GM12875 (cell line): ENCODE measurements at regions not wholly inside any gene's neighbourhood (a gene's known extent, or its start where the extent isn't known, plus 50 kb on each side); places are given as distances from the start of the nearest gene placed in this dataset.

Source experiments
- H3K4me3 ChIP-seq: one replicate; pipeline ENCODE4 v1.5.1; 2011; ENCODE audit warnings: low read depth, low read length, control low read depth
- TF ChIP-seq, protein P1 (sequence below): IDR thresholded peaks from 2 replicates; pipeline ENCODE4 v1.5.1; 2011; ENCODE audit warnings: low read depth, mild to moderate bottlenecking, control low read depth, inconsistent platforms, low read length, moderate library complexity, borderline replicate concordance; ENCODE audit not compliant: insufficient read depth

DNA sequence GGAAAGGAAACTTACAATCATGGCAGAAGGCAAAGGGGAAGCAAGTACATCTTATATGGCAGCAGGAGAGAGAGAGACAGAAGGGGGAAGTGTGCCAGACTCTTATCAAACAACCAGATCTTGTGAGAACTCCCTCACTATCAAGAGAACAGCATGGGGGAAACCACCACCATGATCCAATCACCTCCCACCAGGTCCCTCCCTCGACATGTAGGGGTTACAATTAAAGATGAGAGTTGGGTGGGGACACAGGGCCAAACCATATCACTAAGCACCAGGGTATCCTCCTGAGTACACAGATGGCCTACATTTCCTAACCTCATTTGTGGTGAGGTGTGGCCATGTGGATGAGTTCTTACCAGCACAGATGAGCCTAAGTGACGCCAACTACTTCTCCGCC, 348.6 kb upstream of the ZFHX3 start:
- TF ChIP-seq, protein P1, sequence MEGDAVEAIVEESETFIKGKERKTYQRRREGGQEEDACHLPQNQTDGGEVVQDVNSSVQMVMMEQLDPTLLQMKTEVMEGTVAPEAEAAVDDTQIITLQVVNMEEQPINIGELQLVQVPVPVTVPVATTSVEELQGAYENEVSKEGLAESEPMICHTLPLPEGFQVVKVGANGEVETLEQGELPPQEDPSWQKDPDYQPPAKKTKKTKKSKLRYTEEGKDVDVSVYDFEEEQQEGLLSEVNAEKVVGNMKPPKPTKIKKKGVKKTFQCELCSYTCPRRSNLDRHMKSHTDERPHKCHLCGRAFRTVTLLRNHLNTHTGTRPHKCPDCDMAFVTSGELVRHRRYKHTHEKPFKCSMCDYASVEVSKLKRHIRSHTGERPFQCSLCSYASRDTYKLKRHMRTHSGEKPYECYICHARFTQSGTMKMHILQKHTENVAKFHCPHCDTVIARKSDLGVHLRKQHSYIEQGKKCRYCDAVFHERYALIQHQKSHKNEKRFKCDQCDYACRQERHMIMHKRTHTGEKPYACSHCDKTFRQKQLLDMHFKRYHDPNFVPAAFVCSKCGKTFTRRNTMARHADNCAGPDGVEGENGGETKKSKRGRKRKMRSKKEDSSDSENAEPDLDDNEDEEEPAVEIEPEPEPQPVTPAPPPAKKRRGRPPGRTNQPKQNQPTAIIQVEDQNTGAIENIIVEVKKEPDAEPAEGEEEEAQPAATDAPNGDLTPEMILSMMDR, result no peak
- no peak overlapping the region for H3K4me3 ChIP-seq

DNA sequence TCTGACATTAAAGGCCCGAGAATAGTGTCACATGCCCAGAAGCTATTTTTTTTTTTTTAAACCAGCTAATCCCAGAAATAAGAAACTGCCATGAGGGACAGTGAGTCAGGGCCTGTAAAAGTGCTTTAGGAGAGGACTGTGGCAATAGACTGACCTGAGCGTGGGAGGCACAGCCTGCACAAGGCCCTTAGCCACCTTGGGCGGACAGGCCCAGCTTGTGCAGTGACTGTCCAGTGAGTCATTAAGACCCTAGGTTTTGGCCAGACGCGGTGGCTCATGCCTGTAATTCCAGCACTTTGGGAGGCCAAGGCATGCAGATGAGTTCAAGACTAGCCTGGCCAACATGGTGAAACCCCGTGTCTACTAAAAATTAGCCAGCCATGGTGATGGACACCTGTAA, 343.0 kb upstream of the ZFHX3 start:
- H3K4me3 ChIP-seq, result no peak overlapping the region
- TF ChIP-seq, protein P1, result no peak

DNA sequence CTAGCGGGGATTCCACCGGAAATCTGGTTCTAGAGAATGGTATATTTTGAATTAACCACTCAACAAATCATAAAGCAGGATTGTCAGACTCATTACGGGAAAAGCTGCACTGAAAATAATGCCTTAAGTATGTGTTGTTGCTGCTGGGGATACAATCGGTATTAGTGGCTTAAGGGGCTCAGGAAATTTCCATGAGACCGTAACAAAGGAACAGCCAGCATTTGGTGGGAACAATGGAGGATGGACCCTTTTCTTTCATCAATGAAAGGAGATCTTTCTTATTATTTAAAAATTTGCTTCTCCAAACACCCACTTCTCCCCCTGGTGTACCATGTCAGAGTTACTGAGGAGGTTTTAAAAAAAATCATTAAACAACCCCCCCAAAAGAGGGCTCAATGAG, 342.6 kb upstream of the ZFHX3 start:
- no peak overlapping the region for H3K4me3 ChIP-seq
- TF ChIP-seq, protein P1, result no peak

DNA sequence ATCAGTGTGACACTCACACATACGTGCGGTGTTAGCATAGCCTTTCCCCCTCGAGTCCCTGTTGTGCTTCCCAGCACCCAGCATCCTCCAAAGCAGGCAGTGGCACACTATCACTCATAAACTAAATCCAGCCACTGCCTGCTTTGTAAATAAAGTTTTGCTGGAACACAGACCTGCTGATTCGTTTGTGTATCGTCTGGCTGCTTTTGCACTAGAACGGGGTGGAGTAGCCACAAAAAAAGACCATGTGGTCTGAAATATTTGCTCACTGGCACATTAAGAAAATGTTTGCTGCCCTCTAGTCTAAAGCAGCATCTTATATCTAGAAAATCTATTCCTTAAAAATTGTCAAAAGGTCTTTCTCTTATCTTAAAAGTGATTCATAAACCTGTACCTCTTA, 341.2 kb upstream of the ZFHX3 start:
- TF ChIP-seq, protein P1, result no peak
- no peak overlapping the region for H3K4me3 ChIP-seq

DNA sequence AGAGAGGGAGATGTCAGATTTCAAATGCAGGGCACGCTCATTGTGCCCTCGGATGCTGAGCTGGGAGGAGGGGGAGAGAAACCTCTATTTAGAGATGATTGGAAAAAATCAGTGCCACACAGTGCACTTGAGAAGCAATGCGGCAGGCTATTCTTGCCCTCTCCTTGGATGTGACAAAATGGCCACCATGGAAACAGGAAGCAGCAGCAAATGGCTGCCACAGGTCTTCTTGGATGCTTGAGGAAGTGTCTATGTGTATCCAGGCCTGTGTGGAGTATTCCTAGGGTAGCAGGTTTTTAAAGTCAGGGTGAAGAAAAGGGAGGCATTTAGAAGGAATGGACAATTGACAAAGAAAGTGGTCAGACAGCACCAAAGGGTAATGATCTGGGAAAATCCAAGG, 340.1 kb upstream of the ZFHX3 start:
- TF ChIP-seq, protein P1, result no peak
- no peak overlapping the region for H3K4me3 ChIP-seq

DNA sequence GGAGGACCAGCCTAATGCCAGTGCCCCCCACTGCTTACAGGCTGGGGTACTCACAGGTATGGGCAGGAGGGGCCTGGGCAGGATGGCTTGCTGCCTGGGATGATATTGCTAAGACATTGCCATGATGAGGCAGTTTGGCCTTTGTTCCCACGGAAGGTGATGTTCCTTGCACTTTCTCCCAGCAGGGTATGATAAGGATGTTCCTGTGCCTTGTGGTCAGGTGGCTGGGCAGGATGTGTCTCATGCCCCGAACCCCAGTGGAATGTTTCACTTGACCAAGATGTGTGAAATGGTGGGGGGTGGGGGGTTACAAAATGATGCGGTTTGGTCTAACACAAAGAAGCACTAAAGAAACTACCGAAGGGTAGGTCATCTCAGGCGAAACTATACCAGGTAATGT, 337.8 kb upstream of the ZFHX3 start:
- no peak overlapping the region for H3K4me3 ChIP-seq
- TF ChIP-seq, protein P1, result no peak

DNA sequence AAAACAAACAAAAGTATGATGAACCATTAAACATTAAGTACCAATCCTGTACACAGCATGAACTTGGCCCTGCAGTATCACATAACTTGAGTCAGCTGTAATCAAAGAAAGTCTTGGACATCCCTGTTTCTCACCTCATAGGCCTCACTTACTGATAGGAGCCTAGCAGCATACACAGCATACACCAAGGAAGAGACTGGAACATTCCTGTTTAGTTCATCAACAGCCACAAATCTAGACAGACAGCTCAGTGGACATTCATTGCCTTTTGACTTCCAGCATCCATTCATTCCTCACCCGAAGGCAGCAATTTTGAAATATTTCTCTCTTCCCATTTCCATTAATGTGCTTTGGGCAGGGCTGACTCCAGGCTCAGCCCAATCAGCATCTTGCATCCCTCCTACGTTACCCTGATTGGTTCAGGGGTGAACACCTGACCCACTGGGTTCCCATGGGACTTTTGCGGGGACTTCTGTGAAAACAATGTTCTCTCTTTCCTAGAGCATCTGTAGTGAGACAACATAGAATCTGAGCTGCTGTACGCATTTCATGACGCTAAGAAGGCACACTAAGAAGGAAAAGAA, 336.7 kb upstream of the ZFHX3 start:
- TF ChIP-seq, protein P1, result no peak
- H3K4me3 ChIP-seq, result no peak overlapping the region
